Uterus (tissue), 2 donors: ENCODE measurements at regions not wholly inside any gene's neighbourhood (a gene's known extent, or its start where the extent isn't known, plus 50 kb on each side); places are given as distances from the start of the nearest gene placed in this dataset.

Experiments
- CTCF ChIP-seq, 4 experiments: fragments of 200-600 bp in 2 of 4; fragments of 450-650 bp in 2 of 4; sonication (generic) in 2 of 4; IDR thresholded peaks; one replicate each; pipeline ENCODE4 v1.5.1; 2016 to 2019; ENCODE audit warnings: antibody characterized with exemption in 4 of 4, mild to moderate bottlenecking in 2 of 4, moderate library complexity in 1 of 4
- POLR2A ChIP-seq, 2 donors: fragments of 450-650 bp; IDR thresholded peaks; one replicate each; pipeline ENCODE4 v1.6.1; 2016; ENCODE audit warnings: antibody characterized with exemption in 2 of 2, mild to moderate bottlenecking in 1 of 2, moderate library complexity in 1 of 2

DNA sequence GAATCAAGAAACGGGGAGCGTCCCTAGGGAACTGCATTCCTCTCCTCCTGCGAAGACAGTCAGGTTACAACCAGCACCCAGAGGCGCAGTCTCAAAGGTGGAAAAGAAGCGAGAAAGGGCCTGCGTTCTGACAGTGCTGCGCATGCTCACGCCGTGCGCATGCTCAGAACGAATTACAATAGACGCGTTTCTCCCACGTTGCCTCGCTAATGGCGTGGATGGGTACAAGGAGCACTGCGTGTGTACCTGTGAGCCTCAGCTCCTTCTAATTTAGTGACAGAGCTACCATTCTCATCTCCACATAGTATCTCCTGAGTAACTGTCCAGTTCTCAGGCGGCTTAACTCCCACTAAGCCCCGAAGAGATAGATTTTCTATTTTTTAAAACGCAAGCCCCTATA, 448.8 kb downstream of the TXNL1 start:
- no peak for TF ChIP-seq CTCF (IDR thresholded peaks at IDR 0.05)
- TF ChIP-seq POLR2A (IDR thresholded peaks at IDR 0.05), result no peak
